ENCODE measurements at regions not wholly inside any gene's neighbourhood (a gene's known extent, or its start where the extent isn't known, plus 50 kb on each side); places are given as distances from the start of the nearest gene placed in this dataset.

GRCh38 chr14:30225176-30225575, 297.5 kb upstream of the PRKD1 start:
- no peak for TF ChIP-seq SIN3A (IDR thresholded peaks at IDR 0.05; ENCODE audit: borderline replicate concordance, insufficient read depth, low read length)
- no peak for TF ChIP-seq FOXP2 (optimal IDR thresholded peaks at IDR 0.05; ENCODE audit: borderline replicate concordance, extremely low read depth, extremely low read length, insufficient read depth)
- TF ChIP-seq REST (IDR thresholded peaks at IDR 0.05; ENCODE audit: insufficient read depth in 1 of 2, low read depth in 2 of 2, low read length in 2 of 2): no peak
- no peak for TF ChIP-seq POLR2AphosphoS5 (IDR thresholded peaks at IDR 0.05; ENCODE audit: low read depth, low read length)
- TF ChIP-seq TAF1 (IDR thresholded peaks at IDR 0.05; ENCODE audit: borderline replicate concordance, insufficient read depth, low read length): no peak

- TF ChIP-seq REST (IDR thresholded peaks at IDR 0.05; ENCODE audit: insufficient read depth in 1 of 2, low read depth in 2 of 2, low read length in 2 of 2): no peak
- no peak for TF ChIP-seq SIN3A (IDR thresholded peaks at IDR 0.05; ENCODE audit: borderline replicate concordance, insufficient read depth, low read length)
- TF ChIP-seq FOXP2 (optimal IDR thresholded peaks at IDR 0.05; ENCODE audit: borderline replicate concordance, extremely low read depth, extremely low read length, insufficient read depth): no peak
- no peak for TF ChIP-seq POLR2AphosphoS5 (IDR thresholded peaks at IDR 0.05; ENCODE audit: low read depth, low read length)
- TF ChIP-seq TAF1 (IDR thresholded peaks at IDR 0.05; ENCODE audit: borderline replicate concordance, insufficient read depth, low read length): no peak
These were observed 299.8 kb upstream of the PRKD1 start for GRCh38 chr14:30227436-30227835.

GRCh38 chr14:30227876-30228275, 300.2 kb upstream of the PRKD1 start:
- no peak for TF ChIP-seq POLR2AphosphoS5 (IDR thresholded peaks at IDR 0.05; ENCODE audit: low read depth, low read length)
- TF ChIP-seq FOXP2 (optimal IDR thresholded peaks at IDR 0.05; ENCODE audit: borderline replicate concordance, extremely low read depth, extremely low read length, insufficient read depth): no peak
- no peak for TF ChIP-seq REST (IDR thresholded peaks at IDR 0.05; ENCODE audit: insufficient read depth in 1 of 2, low read depth in 2 of 2, low read length in 2 of 2)
- no peak for TF ChIP-seq TAF1 (IDR thresholded peaks at IDR 0.05; ENCODE audit: borderline replicate concordance, insufficient read depth, low read length)
- no peak for TF ChIP-seq SIN3A (IDR thresholded peaks at IDR 0.05; ENCODE audit: borderline replicate concordance, insufficient read depth, low read length)

- no peak for TF ChIP-seq FOXP2 (optimal IDR thresholded peaks at IDR 0.05; ENCODE audit: borderline replicate concordance, extremely low read depth, extremely low read length, insufficient read depth)
- TF ChIP-seq TAF1 (IDR thresholded peaks at IDR 0.05; ENCODE audit: borderline replicate concordance, insufficient read depth, low read length): no peak
- TF ChIP-seq POLR2AphosphoS5 (IDR thresholded peaks at IDR 0.05; ENCODE audit: low read depth, low read length): no peak
These were observed 303.1 kb upstream of the PRKD1 start for GRCh38 chr14:30230719-30231118.

- TF ChIP-seq TAF1 (IDR thresholded peaks at IDR 0.05; ENCODE audit: borderline replicate concordance, insufficient read depth, low read length): no peak
- TF ChIP-seq POLR2AphosphoS5 (IDR thresholded peaks at IDR 0.05; ENCODE audit: low read depth, low read length): no peak
- TF ChIP-seq SIN3A (IDR thresholded peaks at IDR 0.05; ENCODE audit: borderline replicate concordance, insufficient read depth, low read length): no peak
- no peak for TF ChIP-seq FOXP2 (optimal IDR thresholded peaks at IDR 0.05; ENCODE audit: borderline replicate concordance, extremely low read depth, extremely low read length, insufficient read depth)
- no peak for TF ChIP-seq REST (IDR thresholded peaks at IDR 0.05; ENCODE audit: insufficient read depth in 1 of 2, low read depth in 2 of 2, low read length in 2 of 2)
These were observed 307.3 kb upstream of the PRKD1 start for GRCh38 chr14:30234966-30235365.
